NT2/D1 (cell line): ENCODE measurements at regions not wholly inside any gene's neighbourhood (a gene's known extent, or its start where the extent isn't known, plus 50 kb on each side); places are given as distances from the start of the nearest gene placed in this dataset.

Source experiments
- DNase-seq: peaks from one replicate; pipeline ENCODE4 v3.0.0-alpha.2; 2011; ENCODE audit warnings: low read depth, low spot score
- H3K27me3 ChIP-seq: 2 replicates; pipeline ENCODE4 v1.6.0; 2011; ENCODE audit warnings: mild to moderate bottlenecking; ENCODE audit not compliant: insufficient read length, insufficient read depth
- H3K36me3 ChIP-seq: 2 replicates; pipeline ENCODE4 v1.6.1; 2011; ENCODE audit warnings: mild to moderate bottlenecking, low read length, mixed read lengths; ENCODE audit not compliant: insufficient read depth, insufficient read length
- H3K4me1 ChIP-seq: 2 replicates; pipeline ENCODE4 v1.5.1; 2011; ENCODE audit not compliant: insufficient read depth, insufficient read length
- H3K4me3 ChIP-seq: 2 replicates; pipeline ENCODE4 v1.5.1; 2011; ENCODE audit warnings: low read depth; ENCODE audit not compliant: insufficient read length
- H3K9ac ChIP-seq: 2 replicates; pipeline ENCODE4 v1.6.0; 2011; ENCODE audit warnings: low read depth; ENCODE audit not compliant: insufficient read length
- H3K9me3 ChIP-seq: 2 replicates; pipeline ENCODE4 v1.5.1; 2011; ENCODE audit warnings: mild to moderate bottlenecking, low read length; ENCODE audit not compliant: insufficient read depth
- SUZ12 ChIP-seq: IDR thresholded peaks from 2 replicates; pipeline ENCODE4 v1.6.1; 2011; ENCODE audit not compliant: insufficient read length, insufficient read depth; ENCODE audit errors: extremely low read depth
- YY1 ChIP-seq: IDR thresholded peaks from 2 replicates; pipeline ENCODE4 v1.6.1; 2011; ENCODE audit not compliant: insufficient read length, insufficient read depth
- ZNF274 ChIP-seq: IDR thresholded peaks from 2 replicates; pipeline ENCODE4 v1.6.1; 2011; ENCODE audit warnings: mild to moderate bottlenecking, low read depth, low read length

DNA sequence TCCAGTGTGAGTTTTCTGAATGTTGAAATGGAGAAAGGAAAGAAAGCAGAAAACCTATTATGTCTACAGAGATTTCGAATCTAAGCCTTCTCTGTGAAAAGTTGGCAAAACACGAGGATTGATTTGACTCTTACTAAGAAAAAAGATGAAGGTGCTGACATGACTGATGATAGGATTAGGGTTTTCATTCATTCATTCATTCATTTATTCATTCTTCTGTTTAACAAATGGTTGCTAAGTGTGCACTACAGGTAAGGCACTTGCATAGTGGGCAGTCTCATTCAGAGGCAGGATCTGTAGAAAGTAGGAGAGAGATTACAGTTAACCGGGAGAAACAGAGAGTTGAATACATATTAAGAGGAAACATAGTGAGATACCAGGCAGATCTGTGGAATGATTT lies 137.1 kb downstream of the ZNF365 start:
- no peak overlapping the region for H3K9ac ChIP-seq
- no peak overlapping the region for H3K4me3 ChIP-seq
- H3K9me3 ChIP-seq = no peaks in the 10 kb centered on the region
- DNase-seq = no peak
- TF ChIP-seq ZNF274 (no peak), SUZ12 (no peak), YY1 (no peak)
- H3K27me3 ChIP-seq = peaks cover 8% of the 10 kb centered on the region
- no peaks in the 10 kb centered on the region for H3K36me3 ChIP-seq
- no peaks in the 10 kb centered on the region for H3K4me1 ChIP-seq

DNA sequence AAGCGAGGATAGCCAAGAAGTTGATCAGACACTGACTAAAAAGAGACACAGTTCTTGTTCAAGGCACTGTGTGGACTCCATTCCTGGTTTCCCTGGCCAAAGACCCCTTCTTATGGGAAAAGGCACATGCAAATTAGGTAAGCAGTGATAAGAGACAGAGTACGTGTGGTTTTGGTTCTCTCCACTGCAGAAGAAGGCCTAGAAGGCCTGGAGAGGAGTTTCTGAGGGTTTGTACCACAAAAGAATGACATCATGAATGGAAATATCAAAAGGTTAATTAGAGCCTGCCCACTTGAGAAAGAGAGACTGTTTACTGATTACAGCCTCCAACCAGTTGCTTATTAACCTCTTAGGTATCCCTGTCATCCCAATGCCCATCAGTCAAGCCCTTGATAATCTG lies 137.5 kb downstream of the ZNF365 start:
- no peak for DNase-seq
- H3K9ac ChIP-seq = no peak overlapping the region
- no peaks in the 10 kb centered on the region for H3K36me3 ChIP-seq
- H3K4me3 ChIP-seq = no peak overlapping the region
- H3K9me3 ChIP-seq = no peaks in the 10 kb centered on the region
- H3K27me3 ChIP-seq = peaks cover 8% of the 10 kb centered on the region
- H3K4me1 ChIP-seq = no peaks in the 10 kb centered on the region
- no peak for TF ChIP-seq YY1
- no peak for TF ChIP-seq ZNF274
- no peak for TF ChIP-seq SUZ12

DNA sequence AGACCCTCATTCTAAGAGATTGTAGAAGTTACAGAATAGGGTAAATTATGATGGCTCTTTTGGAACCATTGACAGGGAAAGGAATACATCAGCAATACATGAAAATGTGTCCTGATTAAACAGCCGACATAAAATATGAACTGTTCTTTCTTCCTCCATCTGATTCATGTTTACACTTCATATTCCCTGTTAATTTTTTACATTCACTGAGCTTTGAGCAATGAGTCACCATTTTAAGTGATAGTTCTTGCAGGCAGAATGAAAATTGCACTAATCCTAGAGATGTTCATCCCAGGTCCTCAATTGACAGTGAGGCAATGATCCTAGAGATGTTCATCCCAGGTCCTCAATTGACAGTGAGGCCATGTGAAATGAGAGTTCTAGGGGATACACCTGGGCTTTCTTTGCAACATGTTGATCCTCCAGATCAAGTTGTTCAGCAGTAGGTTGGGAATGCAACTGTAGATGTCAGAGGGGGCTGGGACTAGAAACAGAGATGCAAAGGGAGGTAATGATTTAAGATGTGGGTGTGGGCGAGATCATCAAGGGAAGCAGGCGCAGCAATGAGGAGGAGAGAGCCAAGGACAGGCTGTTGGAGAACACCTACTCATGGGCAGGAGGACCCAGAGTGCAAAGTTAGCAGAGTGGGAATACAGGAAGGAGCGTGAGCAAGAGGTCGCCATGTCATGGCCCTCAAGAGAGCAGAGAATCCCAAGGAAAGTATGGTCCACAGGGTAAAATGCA lies 138.7 kb downstream of the ZNF365 start:
- peaks cover 8% of the 10 kb centered on the region for H3K27me3 ChIP-seq
- H3K9ac ChIP-seq = no peak overlapping the region
- no peaks in the 10 kb centered on the region for H3K36me3 ChIP-seq
- H3K4me1 ChIP-seq = no peaks in the 10 kb centered on the region
- H3K9me3 ChIP-seq = no peaks in the 10 kb centered on the region
- no peak overlapping the region for H3K4me3 ChIP-seq
- TF ChIP-seq SUZ12 = no peak
- TF ChIP-seq ZNF274 = no peak
- TF ChIP-seq YY1 = no peak
- DNase-seq = no peak

GRCh38 chr10:62514079-62514693 lies 140.0 kb downstream of the ZNF365 start:
- DNase-seq = no peak
- Histone ChIP-seq H3K4me1 (no peaks in the 10 kb centered on the region), H3K4me3 (no peak overlapping the region), H3K9me3 (no peaks in the 10 kb centered on the region), H3K27me3 (peaks cover 8% of the 10 kb centered on the region), H3K9ac (no peak overlapping the region), H3K36me3 (no peaks in the 10 kb centered on the region)
- TF ChIP-seq SUZ12 = no peak
- no peak for TF ChIP-seq YY1
- no peak for TF ChIP-seq ZNF274

- Histone ChIP-seq H3K4me3 (no peak overlapping the region), H3K4me1 (no peaks in the 10 kb centered on the region), H3K36me3 (no peaks in the 10 kb centered on the region), H3K9ac (no peak overlapping the region), H3K9me3 (no peaks in the 10 kb centered on the region), H3K27me3 (peaks cover 6% of the 10 kb centered on the region)
- no peak for TF ChIP-seq SUZ12
- no peak for TF ChIP-seq ZNF274
- TF ChIP-seq YY1 = no peak
- no peak for DNase-seq
Measured at GRCh38 chr10:62517252-62517651, 143.1 kb downstream of the ZNF365 start.

DNA sequence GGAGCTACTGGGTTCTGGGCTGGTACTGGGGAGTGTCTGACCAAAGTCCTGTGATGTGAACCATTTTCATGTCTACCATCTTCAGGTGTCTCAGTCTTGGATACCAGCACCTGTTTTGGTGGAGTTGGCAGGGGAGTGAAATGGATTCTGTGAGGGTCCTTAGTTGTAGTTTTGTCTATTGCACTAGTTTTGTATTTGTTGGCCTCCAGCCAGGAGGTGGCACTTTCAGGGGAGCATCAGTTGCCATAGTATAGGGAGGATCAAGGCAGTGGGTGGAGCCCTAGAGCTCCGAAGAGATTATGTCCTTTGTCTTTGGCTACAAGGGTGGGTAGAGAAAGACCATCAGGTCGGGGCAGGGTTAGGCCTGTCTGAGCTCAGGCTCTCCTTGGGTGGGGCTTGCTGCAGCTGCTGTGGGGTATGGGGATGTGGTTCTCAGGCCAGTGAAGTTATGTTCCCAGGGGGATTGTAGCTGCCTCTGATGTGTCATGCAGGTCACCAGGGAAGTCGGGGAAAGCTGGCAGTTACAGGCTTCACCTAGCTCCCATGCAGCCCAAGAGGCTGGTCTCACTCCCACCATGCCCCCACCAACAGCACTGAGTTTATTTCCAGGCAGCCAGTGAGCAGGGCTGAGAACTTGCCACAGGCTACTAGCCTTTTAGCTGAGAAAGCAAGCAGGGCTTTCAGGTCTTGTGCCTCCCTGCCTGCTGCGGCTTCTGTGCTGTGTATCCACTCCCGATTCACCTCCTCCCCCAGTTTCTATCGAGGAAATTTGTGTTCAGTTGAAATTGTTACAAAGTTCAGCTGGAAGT lies 153.1 kb downstream of the ZNF365 start:
- H3K36me3 ChIP-seq = no peaks in the 10 kb centered on the region

DNA sequence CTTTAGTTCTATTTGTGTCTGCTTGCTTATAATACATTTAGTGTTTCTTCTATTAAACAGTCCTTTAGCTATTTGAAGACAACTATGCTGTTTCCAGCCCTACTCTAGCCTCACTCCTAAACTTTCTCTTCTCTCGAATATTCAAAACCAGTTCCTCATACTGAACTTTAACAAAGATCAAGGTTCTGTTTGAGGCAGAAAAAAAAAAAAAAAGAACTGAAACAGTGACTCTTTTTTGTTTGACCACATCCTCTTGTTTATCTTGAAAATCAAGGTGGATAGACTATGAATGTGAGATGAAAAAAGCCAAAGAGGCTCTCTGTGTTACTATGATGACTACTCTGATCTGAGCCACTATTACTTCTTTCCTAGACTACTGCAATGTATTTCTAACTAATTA lies 154.3 kb downstream of the ZNF365 start:
- no peak for DNase-seq
- H3K9ac ChIP-seq = no peak overlapping the region
- H3K4me3 ChIP-seq = no peak overlapping the region
- TF ChIP-seq ZNF274 (no peak), SUZ12 (no peak), YY1 (no peak)
- H3K9me3 ChIP-seq = no peaks in the 10 kb centered on the region
- no peaks in the 10 kb centered on the region for H3K4me1 ChIP-seq
- H3K27me3 ChIP-seq = no peaks in the 10 kb centered on the region
- no peaks in the 10 kb centered on the region for H3K36me3 ChIP-seq

More for the DNA sequence above, 153.1 kb downstream of the ZNF365 start:
- no peak for DNase-seq
- TF ChIP-seq SUZ12 (no peak), ZNF274 (no peak), YY1 (no peak)
- H3K4me3 ChIP-seq = no peak overlapping the region
- no peak overlapping the region for H3K9ac ChIP-seq
- no peaks in the 10 kb centered on the region for H3K4me1 ChIP-seq
- no peaks in the 10 kb centered on the region for H3K9me3 ChIP-seq
- no peaks in the 10 kb centered on the region for H3K27me3 ChIP-seq
